ENCODE measurements at regions not wholly inside any gene's neighbourhood (a gene's known extent, or its start where the extent isn't known, plus 50 kb on each side); places are given as distances from the start of the nearest gene placed in this dataset.

DNA sequence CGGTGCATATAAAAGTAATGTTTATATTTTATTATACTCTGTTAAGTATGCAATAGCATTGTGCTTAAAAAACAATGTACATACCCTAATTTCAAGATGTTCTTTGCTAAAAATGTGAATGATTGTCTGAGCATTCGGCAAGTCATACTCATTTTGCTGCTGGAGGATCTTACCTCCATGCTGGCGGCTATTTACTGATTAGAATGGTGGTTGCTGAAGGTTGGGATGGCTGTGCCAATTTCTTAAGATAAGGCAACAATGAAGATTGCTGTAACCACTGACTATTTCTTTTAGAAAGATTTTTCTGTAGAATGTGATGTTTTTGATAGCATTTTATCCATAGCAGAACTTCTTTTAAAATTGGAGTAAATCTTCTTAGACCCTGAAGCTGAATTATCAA lies 932.7 kb downstream of the ZPLD1 start:
- no peak overlapping the region for H3K27ac ChIP-seq
- ChIA-PET CTCF (no interaction called here), POLR2A (ENCODE audit: low non-redundant PET) (no interaction called here)
- no peak for TF ChIP-seq CTCF (conservative IDR thresholded peaks at IDR 0.05; ENCODE audit: low read depth)
- DNase-seq (ENCODE audit: low spot score): no peak

DNA sequence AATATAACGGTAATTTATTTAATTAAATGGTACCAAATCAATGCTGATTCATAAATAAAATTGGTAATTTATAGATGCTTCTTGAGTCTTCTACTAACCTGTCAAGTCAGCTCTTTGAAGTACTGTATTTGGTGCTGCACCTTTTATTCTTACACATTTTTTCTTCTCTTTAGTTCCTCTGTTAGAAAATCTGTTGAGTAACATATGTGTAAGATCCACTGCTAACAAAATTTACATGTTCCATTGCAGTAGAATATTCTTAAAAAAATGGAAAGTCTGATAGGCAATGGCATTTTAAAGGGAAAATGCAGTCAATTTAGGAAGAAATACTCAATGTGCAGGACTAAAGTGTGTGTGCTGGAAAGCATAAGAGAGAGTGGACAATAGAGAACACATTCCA lies 936.6 kb downstream of the ZPLD1 start:
- DNase-seq (ENCODE audit: low spot score): no peak
- no peak overlapping the region for H3K27ac ChIP-seq
- ChIA-PET POLR2A (ENCODE audit: low non-redundant PET) (no interaction called here), CTCF (no interaction called here)
- TF ChIP-seq CTCF (conservative IDR thresholded peaks at IDR 0.05; ENCODE audit: low read depth): no peak

DNA sequence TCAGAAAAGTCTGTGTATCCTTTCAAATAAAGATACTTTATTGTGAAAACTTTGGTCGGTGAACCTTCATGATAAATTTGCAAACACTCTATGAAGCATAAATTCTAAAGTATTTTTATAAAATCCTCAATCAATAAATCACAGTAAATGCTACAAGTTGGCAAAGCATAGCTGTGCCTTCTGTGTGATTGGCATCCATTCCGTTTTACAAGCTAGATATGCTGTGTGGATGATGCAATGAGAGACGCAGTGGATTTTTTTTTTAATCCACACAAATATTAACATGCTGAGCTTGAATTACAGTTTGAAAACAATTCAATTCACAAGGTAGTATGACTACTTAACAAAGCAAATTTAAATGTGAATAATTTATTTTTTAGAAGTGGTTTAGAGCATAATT lies 937.2 kb downstream of the ZPLD1 start:
- ChIA-PET CTCF (no interaction called here), POLR2A (ENCODE audit: low non-redundant PET) (no interaction called here)
- H3K27ac ChIP-seq: no peak overlapping the region
- TF ChIP-seq CTCF (conservative IDR thresholded peaks at IDR 0.05; ENCODE audit: low read depth): no peak
- no peak for DNase-seq (ENCODE audit: low spot score)

DNA sequence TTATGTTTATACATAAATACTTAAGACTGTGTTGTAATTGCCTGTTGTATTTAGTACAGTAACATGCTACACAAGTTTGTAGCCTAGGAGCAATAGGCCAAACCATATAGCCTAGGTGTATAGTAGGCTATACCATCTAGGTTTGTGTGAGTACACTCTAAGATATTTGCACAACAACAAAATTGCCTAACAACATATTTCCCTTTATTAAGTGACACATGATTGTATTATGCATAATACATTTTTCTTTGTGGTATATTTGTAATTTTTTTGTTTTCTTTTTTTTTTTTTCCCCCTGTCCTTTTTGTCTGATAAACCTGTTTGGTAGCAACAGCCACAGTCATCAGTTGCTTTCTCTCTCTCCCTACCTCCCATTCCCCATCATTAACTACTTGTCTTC lies 945.6 kb downstream of the ZPLD1 start:
- POLR2A ChIA-PET (ENCODE audit: low non-redundant PET): no interaction called here

GRCh38 chr3:103381296-103382079 lies 946.7 kb downstream of the ZPLD1 start:
- no peak overlapping the region for H3K27ac ChIP-seq
- CTCF ChIA-PET: no interaction called here
- POLR2A ChIA-PET (ENCODE audit: low non-redundant PET): no interaction called here
- no peak for TF ChIP-seq CTCF (conservative IDR thresholded peaks at IDR 0.05; ENCODE audit: low read depth)
- peak; percentile 0 for DNase-seq (ENCODE audit: low spot score)

More for the DNA sequence above, 945.6 kb downstream of the ZPLD1 start:
- CTCF ChIA-PET: no interaction called here
- no peak overlapping the region for H3K27ac ChIP-seq
- no peak for DNase-seq (ENCODE audit: low spot score)
- TF ChIP-seq CTCF (conservative IDR thresholded peaks at IDR 0.05; ENCODE audit: low read depth): no peak

DNA sequence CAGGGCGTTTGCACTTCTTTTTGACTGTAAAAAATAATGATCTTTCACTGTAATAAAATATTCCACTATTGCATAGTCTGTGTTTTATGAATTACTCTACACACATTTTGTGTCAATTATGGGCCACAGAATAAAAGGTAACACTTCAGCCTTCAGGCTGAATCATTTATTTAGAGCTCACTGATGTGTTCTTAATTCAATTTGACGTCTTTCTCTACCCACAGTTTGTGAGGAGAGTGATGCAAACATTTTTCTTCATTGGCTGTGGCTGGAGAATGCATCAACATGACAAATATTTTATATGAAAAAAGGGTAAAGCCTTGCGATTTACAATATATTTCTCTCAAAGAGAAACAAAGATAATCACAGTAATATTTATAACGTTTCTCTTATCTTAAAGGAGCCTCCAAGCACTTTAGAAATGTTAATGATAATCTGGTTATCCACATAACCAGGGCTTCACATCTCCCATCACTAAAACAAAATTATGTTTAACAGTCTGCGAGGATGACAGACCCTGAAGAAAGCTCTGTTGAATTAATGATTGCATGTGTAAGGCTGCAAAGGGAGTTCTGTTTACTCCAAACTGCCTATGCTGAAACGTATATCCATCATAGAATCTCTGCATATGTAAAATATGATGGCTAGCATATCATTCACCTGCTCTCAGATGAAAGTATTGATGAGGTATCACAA lies 951.3 kb downstream of the ZPLD1 start:
- ChIA-PET CTCF (no interaction called here), POLR2A (ENCODE audit: low non-redundant PET) (no interaction called here)
- no peak for TF ChIP-seq CTCF (conservative IDR thresholded peaks at IDR 0.05; ENCODE audit: low read depth)
- DNase-seq (ENCODE audit: low spot score): no peak
- no peak overlapping the region for H3K27ac ChIP-seq
